Effector memory CD4-positive, alpha-beta T cell (primary cell): ENCODE measurements at regions not wholly inside any gene's neighbourhood (a gene's known extent, or its start where the extent isn't known, plus 50 kb on each side); places are given as distances from the start of the nearest gene placed in this dataset.

Experiments used
- DNase-seq, 3 donors: peaks; one replicate each; pipeline ENCODE4 v3.0.0-alpha.2; 2020
- H3K27ac ChIP-seq: 2 replicates; pipeline ENCODE4 v1.7.0; 2013; ENCODE audit warnings: mild to moderate bottlenecking, low read length, moderate library complexity; ENCODE audit not compliant: insufficient read depth, poor library complexity, severe bottlenecking
- H3K27me3 ChIP-seq: replicated peaks from 2 replicates; pipeline ENCODE4 v1.7.0; 2013; ENCODE audit warnings: mild to moderate bottlenecking, low read length; ENCODE audit not compliant: insufficient read depth, control insufficient read depth, poor library complexity, severe bottlenecking
- H3K36me3 ChIP-seq: 2 replicates; pipeline ENCODE4 v1.7.0; 2013; ENCODE audit warnings: mild to moderate bottlenecking, low read length, moderate library complexity; ENCODE audit not compliant: control insufficient read depth, insufficient read depth
- H3K4me1 ChIP-seq: 2 replicates; pipeline ENCODE4 v1.7.0; 2013; ENCODE audit warnings: low read length, mild to moderate bottlenecking; ENCODE audit not compliant: control insufficient read depth, insufficient read depth, poor library complexity, severe bottlenecking
- H3K4me3 ChIP-seq: 2 replicates; pipeline ENCODE4 v1.7.0; 2013; ENCODE audit warnings: low read length, low read depth, mild to moderate bottlenecking; ENCODE audit not compliant: insufficient read depth, poor library complexity, severe bottlenecking
- H3K9me3 ChIP-seq: 2 replicates; pipeline ENCODE4 v1.7.0; 2013; ENCODE audit warnings: mild to moderate bottlenecking, low read length, moderate library complexity; ENCODE audit not compliant: control insufficient read depth

GRCh38 chr16:80367037-80367658, 173.6 kb upstream of the DYNLRB2 start:
- no peak overlapping the region for H3K27ac ChIP-seq
- no peak overlapping the region for H3K4me3 ChIP-seq
- H3K27me3 ChIP-seq, result no peaks in the 10 kb centered on the region
- DNase-seq, result no peak
- no peaks in the 10 kb centered on the region for H3K36me3 ChIP-seq
- H3K4me1 ChIP-seq, result no peaks in the 10 kb centered on the region
- no peaks in the 10 kb centered on the region for H3K9me3 ChIP-seq

- Histone ChIP-seq H3K27ac (no peak overlapping the region), H3K4me3 (no peak overlapping the region), H3K4me1 (no peaks in the 10 kb centered on the region), H3K9me3 (no peaks in the 10 kb centered on the region), H3K36me3 (no peaks in the 10 kb centered on the region), H3K27me3 (no peaks in the 10 kb centered on the region)
- DNase-seq, result no peak
Observed at GRCh38 chr16:80366023-80366422, 174.8 kb upstream of the DYNLRB2 start.

- H3K36me3 ChIP-seq, result no peaks in the 10 kb centered on the region
- H3K27ac ChIP-seq, result no peak overlapping the region
- no peaks in the 10 kb centered on the region for H3K27me3 ChIP-seq
- DNase-seq, result no peak
- no peak overlapping the region for H3K4me3 ChIP-seq
- no peaks in the 10 kb centered on the region for H3K9me3 ChIP-seq
- no peaks in the 10 kb centered on the region for H3K4me1 ChIP-seq
Observed at GRCh38 chr16:80362816-80363215, 178.0 kb upstream of the DYNLRB2 start.

GRCh38 chr16:80356365-80356764, 184.4 kb upstream of the DYNLRB2 start:
- no peak for DNase-seq
- Histone ChIP-seq H3K9me3 (no peaks in the 10 kb centered on the region), H3K27me3 (no peaks in the 10 kb centered on the region), H3K4me3 (no peak overlapping the region), H3K36me3 (no peaks in the 10 kb centered on the region), H3K4me1 (no peaks in the 10 kb centered on the region), H3K27ac (no peak overlapping the region)

- Histone ChIP-seq H3K9me3 (no peaks in the 10 kb centered on the region), H3K4me1 (no peaks in the 10 kb centered on the region), H3K27me3 (no peaks in the 10 kb centered on the region), H3K36me3 (no peaks in the 10 kb centered on the region), H3K4me3 (no peak overlapping the region), H3K27ac (no peak overlapping the region)
- no peak for DNase-seq
Observed at GRCh38 chr16:80355335-80355734, 185.5 kb upstream of the DYNLRB2 start.

- no peak overlapping the region for H3K27ac ChIP-seq
- no peaks in the 10 kb centered on the region for H3K4me1 ChIP-seq
- H3K27me3 ChIP-seq, result no peaks in the 10 kb centered on the region
- no peaks in the 10 kb centered on the region for H3K9me3 ChIP-seq
- no peak for DNase-seq
- no peak overlapping the region for H3K4me3 ChIP-seq
- H3K36me3 ChIP-seq, result no peaks in the 10 kb centered on the region
Observed at GRCh38 chr16:80350061-80350460, 190.7 kb upstream of the DYNLRB2 start.

- no peak for DNase-seq
- H3K9me3 ChIP-seq, result no peaks in the 10 kb centered on the region
- H3K4me1 ChIP-seq, result no peaks in the 10 kb centered on the region
- H3K36me3 ChIP-seq, result no peaks in the 10 kb centered on the region
- H3K27ac ChIP-seq, result no peak overlapping the region
- H3K27me3 ChIP-seq, result no peaks in the 10 kb centered on the region
- no peak overlapping the region for H3K4me3 ChIP-seq
Observed at GRCh38 chr16:80347900-80348299, 192.9 kb upstream of the DYNLRB2 start.

GRCh38 chr16:80347002-80347401, 193.8 kb upstream of the DYNLRB2 start:
- H3K27me3 ChIP-seq, result no peaks in the 10 kb centered on the region
- no peaks in the 10 kb centered on the region for H3K4me1 ChIP-seq
- no peak for DNase-seq
- no peaks in the 10 kb centered on the region for H3K36me3 ChIP-seq
- H3K9me3 ChIP-seq, result no peaks in the 10 kb centered on the region
- no peak overlapping the region for H3K4me3 ChIP-seq
- no peak overlapping the region for H3K27ac ChIP-seq

GRCh38 chr16:80346111-80346632, 194.6 kb upstream of the DYNLRB2 start:
- no peaks in the 10 kb centered on the region for H3K36me3 ChIP-seq
- no peaks in the 10 kb centered on the region for H3K27me3 ChIP-seq
- no peaks in the 10 kb centered on the region for H3K9me3 ChIP-seq
- H3K4me3 ChIP-seq, result no peak overlapping the region
- no peak overlapping the region for H3K27ac ChIP-seq
- DNase-seq, result no peak
- no peaks in the 10 kb centered on the region for H3K4me1 ChIP-seq

GRCh38 chr16:80345701-80346100, 195.1 kb upstream of the DYNLRB2 start:
- Histone ChIP-seq H3K36me3 (no peaks in the 10 kb centered on the region), H3K4me3 (no peak overlapping the region), H3K9me3 (no peaks in the 10 kb centered on the region), H3K27ac (no peak overlapping the region), H3K27me3 (no peaks in the 10 kb centered on the region), H3K4me1 (no peaks in the 10 kb centered on the region)
- no peak for DNase-seq
